Left ventricle myocardium inferior (tissue), 1 donor: ENCODE measurements at regions not wholly inside any gene's neighbourhood (a gene's known extent, or its start where the extent isn't known, plus 50 kb on each side); places are given as distances from the start of the nearest gene placed in this dataset.

Experiments used
- DNase-seq: peaks from one replicate; pipeline ENCODE4 v3.0.0-alpha.2; 2020
- H3K27ac ChIP-seq: fragments of 200-600 bp; replicated peaks from 2 replicates; pipeline ENCODE4 v1.8.0; 2021
- H3K27me3 ChIP-seq: fragments of 200-600 bp; 2 replicates; pipeline ENCODE4 v1.8.0; 2021; ENCODE audit warnings: low read depth
- H3K36me3 ChIP-seq: fragments of 200-600 bp; 2 replicates; pipeline ENCODE4 v1.8.0; 2021
- H3K4me1 ChIP-seq: fragments of 200-600 bp; 2 replicates; pipeline ENCODE4 v1.8.0; 2021
- H3K4me3 ChIP-seq: fragments of 200-600 bp; 2 replicates; pipeline ENCODE4 v1.8.0; 2021; ENCODE audit warnings: mild to moderate bottlenecking, moderate library complexity
- H3K9me3 ChIP-seq: fragments of 200-600 bp; replicated peaks from 2 replicates; pipeline ENCODE4 v1.8.0; 2021
- CTCF ChIP-seq: fragments of 200-600 bp; IDR thresholded peaks from 2 replicates; pipeline ENCODE4 v1.8.0; 2021; ENCODE audit warnings: antibody characterized with exemption, mild to moderate bottlenecking, borderline replicate concordance
- intact Hi-C: fragments of 100-400 bp; cut with micrococcal nuclease; formaldehyde crosslinking; loops from one replicate; pipeline ENCODE4 v1.11.0; 2022
- donor health status: DM: no; HTN: yes; CAD: no; lungs with severe emphysema.

- intact Hi-C loops = no loop called here
- Histone ChIP-seq H3K27me3 (no peaks in the 10 kb centered on the region), H3K27ac (no peak overlapping the region), H3K4me3 (no peak overlapping the region), H3K9me3 (peaks cover 25% of the 10 kb centered on the region), H3K4me1 (no peaks in the 10 kb centered on the region), H3K36me3 (no peaks in the 10 kb centered on the region)
- no peak for DNase-seq
- TF ChIP-seq CTCF = no peak
Observed at GRCh38 chr3:144181062-144181461, 209.4 kb downstream of the DIPK2A start.

- no peak overlapping the region for H3K4me3 ChIP-seq
- H3K4me1 ChIP-seq = no peaks in the 10 kb centered on the region
- H3K9me3 ChIP-seq = peaks cover 21% of the 10 kb centered on the region
- H3K27ac ChIP-seq = no peak overlapping the region
- H3K36me3 ChIP-seq = no peaks in the 10 kb centered on the region
- intact Hi-C loops = no loop called here
- TF ChIP-seq CTCF = no peak
- DNase-seq = no peak
- H3K27me3 ChIP-seq = no peaks in the 10 kb centered on the region
Observed at GRCh38 chr3:144182501-144182900, 210.9 kb downstream of the DIPK2A start.

- TF ChIP-seq CTCF = no peak
- no peaks in the 10 kb centered on the region for H3K4me1 ChIP-seq
- no peaks in the 10 kb centered on the region for H3K27me3 ChIP-seq
- peaks cover 21% of the 10 kb centered on the region for H3K9me3 ChIP-seq
- H3K36me3 ChIP-seq = no peaks in the 10 kb centered on the region
- intact Hi-C loops = no loop called here
- H3K27ac ChIP-seq = no peak overlapping the region
- no peak for DNase-seq
- no peak overlapping the region for H3K4me3 ChIP-seq
Observed at GRCh38 chr3:144185276-144185675, 213.7 kb downstream of the DIPK2A start.

GRCh38 chr3:144187531-144188210, 216.0 kb downstream of the DIPK2A start:
- H3K27me3 ChIP-seq = no peaks in the 10 kb centered on the region
- no peak overlapping the region for H3K4me3 ChIP-seq
- H3K27ac ChIP-seq = no peak overlapping the region
- no peaks in the 10 kb centered on the region for H3K4me1 ChIP-seq
- H3K9me3 ChIP-seq = peaks cover 40% of the 10 kb centered on the region
- no peak for DNase-seq
- intact Hi-C loops = no loop called here
- TF ChIP-seq CTCF = no peak
- no peaks in the 10 kb centered on the region for H3K36me3 ChIP-seq

- Histone ChIP-seq H3K9me3 (peaks cover 54% of the 10 kb centered on the region), H3K4me3 (no peak overlapping the region), H3K27me3 (no peaks in the 10 kb centered on the region), H3K27ac (no peak overlapping the region), H3K36me3 (no peaks in the 10 kb centered on the region), H3K4me1 (no peaks in the 10 kb centered on the region)
- no peak for TF ChIP-seq CTCF
- no peak for DNase-seq
- intact Hi-C loops = no loop called here
Observed at GRCh38 chr3:144189044-144189443, 217.4 kb downstream of the DIPK2A start.
